GM19452 (cell line): ENCODE measurements at regions not wholly inside any gene's neighbourhood (a gene's known extent, or its start where the extent isn't known, plus 50 kb on each side); places are given as distances from the start of the nearest gene placed in this dataset.
"Not testable (repeated sequence)": the region's sequence is repeated elsewhere in the genome, so short reads cannot be mapped to it uniquely, and the experiment has no call there.

Experiments
- ATAC-seq: cut with Tn5 transposase; IDR thresholded peaks from one replicate; pipeline ENCODE4 v1.9.1; 2021; ENCODE audit not compliant: unreplicated experiment

DNA sequence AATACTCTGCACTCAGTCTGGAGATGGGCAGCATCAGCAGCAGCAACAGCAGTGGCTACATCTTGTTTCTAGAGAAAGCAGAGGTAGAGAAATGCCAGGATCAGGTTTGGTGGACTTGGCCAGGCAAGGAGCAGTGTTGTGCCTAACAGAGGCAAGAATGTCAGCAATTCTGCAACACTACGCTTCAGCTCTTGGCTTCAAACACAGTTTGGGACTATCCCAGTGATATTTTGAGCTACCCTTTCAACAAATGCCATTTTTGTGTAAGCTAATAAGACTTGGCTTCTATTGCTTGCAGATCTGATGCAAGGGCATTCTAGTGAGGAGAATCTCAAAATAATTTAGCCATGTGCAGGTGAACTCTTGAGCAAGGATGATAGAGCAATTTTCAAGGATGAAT, 271.3 kb downstream of the PCDH20 start:
- ATAC-seq, result no peak

DNA sequence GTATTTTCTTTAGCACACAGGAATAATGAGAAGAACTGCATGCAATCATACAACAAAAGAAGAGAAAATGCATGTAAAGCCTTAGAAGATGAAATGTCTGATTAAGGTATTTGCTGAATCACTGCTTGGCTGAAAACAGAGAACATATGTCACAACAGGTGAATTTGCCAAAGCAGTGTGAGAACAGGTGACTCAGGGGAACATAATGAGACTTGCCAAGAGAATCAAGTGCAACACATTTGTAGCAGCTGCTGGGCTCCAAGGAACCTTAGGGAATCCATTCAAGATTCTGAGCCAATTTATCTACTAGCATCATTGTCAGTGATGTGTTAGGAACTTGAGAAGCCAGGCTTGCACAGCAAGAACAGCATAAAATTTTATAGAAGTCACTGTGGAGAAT, 273.1 kb downstream of the PCDH20 start:
- no peak for ATAC-seq

DNA sequence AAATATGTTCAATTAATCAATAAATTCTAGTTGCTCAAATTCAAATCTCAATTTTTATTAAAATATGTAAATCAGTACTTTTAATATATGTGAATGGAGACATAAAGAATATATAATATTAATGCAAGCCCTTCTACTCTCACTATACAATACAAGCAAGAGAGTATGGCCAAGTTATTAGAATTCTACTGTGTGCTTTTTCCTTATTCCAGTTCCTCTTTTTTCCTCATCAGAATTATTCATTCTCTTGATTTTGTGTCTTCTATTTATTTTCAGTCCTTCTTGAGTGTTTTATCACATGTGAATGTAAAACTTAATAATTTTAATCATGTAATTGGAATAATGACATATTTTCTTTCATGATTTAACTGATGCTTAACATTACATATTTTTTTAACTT, 276.8 kb downstream of the PCDH20 start:
- no peak for ATAC-seq

DNA sequence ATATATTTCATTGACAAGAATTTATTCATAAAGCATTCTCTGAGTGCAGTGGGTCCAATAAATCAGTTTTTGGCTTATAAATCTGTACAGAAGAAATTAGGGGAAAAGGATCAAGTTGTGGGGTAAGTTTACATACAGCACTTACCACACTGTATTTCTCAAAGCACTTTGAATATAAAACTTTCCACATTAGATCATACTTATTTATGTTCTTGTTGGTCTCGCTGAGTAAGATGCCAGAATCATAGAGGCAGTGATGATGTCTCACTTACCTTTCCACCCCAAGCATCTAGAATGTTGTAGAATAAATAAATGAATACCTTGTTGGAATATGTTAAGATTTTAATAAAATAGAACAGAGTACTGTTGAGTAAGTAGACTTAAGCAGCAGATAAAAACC, 279.1 kb downstream of the PCDH20 start:
- no peak for ATAC-seq

DNA sequence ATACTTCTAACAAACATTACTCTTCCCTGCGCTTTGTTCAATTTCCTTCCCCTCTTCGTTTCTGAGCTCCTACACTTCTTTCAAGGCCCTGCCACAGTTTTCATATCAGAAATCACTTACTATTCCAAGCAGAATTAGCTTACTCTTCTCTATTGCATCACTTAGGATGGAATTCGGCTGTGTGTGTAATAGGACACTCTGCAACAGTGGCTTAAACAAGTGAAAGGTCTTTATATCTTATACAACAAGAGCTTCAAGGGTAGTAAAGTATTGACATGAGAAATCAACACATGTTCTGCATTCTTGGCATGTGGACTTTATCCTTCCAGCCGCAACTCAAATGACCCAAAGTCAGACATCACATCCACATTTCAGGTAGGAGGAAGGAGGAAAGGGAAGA, 279.6 kb downstream of the PCDH20 start:
- no peak for ATAC-seq

DNA sequence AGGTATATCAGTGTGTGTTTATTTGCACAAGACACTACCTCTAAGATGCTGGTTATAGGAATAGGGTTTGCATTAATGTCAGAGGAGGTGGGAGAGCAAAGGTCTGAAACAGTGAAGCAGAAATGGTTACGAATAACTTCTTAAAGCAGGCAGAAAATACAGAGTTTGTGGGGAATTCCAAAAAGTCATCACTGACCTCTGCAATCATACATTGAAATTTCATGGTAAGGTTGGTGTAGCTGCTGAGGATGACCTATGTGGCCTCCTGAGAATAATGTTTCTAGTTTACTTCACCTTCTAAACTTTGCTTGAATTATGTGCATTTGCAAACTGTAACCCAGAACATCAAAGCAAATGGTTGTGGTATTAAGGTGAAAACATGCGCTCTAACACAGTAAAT, 280.1 kb downstream of the PCDH20 start:
- no peak for ATAC-seq

DNA sequence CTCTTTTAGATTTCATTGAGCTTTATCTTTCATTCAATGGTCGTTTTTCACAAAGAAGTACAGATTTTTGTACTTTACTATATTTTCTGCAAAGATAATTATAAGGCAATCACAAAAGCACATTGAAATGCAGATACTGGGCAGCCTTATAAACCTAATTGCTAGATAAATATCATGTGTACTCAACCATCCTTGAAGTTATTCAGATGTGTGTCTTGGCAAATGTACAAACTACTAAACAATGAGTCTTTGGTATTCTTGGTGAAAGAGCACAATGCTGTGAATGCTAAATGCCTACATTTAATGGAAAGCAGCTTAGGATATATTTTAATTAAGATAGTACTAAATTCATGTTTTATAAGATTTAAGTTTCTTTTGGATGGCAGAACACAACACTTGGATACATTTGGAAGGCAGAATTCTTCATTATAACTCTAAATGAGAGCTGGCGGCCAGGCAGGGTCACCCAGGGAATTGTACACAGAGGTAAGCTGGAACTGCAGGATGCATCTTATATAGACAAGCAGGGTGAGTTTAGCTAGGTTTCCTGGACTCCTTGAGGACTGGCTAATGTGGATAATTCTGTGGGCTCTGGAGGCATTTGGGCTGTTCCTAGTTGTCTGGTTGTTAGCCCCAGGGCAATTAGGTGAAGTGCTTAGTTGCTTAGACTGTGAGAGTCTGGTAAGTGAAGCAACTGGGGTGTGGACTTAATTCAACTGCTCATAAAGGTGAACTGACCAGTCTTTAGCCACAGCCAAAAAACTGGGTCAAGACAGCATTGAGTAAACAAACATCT, 286.6 kb downstream of the PCDH20 start:
- ATAC-seq, result no peak

DNA sequence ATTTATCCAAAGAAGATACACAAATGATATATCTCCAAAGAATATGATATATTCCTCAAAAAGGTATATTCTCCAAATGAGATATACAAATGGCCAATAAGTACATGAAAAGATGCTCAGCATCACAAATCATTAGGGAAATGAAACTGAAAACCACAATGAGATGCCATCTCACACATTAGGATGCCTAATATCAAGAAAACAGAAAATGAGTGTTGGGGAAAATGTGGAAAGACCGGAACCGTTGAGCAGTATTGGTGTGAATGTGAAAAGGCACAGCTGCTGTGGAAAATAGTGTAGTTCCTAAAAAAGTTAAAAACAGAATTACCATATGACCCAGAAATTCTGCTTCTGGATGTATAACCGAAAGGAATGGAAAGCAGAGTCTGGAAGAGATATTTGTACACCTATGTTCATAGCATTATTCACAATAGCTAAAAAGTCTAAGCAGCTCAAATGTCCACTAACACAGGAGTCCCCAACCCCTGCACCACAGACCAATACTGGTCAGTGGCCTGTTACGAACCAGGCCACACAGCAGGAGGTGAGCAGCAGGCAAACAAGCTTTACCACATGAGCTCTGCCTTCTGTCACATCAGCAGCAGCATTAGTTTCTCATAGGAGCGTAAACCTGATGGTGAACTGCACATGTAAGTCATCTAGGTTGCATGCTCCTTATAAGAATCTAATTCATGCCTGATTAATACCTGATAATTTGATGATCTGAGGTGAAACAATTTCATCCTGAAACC, 291.9 kb downstream of the PCDH20 start:
- no peak for ATAC-seq

DNA sequence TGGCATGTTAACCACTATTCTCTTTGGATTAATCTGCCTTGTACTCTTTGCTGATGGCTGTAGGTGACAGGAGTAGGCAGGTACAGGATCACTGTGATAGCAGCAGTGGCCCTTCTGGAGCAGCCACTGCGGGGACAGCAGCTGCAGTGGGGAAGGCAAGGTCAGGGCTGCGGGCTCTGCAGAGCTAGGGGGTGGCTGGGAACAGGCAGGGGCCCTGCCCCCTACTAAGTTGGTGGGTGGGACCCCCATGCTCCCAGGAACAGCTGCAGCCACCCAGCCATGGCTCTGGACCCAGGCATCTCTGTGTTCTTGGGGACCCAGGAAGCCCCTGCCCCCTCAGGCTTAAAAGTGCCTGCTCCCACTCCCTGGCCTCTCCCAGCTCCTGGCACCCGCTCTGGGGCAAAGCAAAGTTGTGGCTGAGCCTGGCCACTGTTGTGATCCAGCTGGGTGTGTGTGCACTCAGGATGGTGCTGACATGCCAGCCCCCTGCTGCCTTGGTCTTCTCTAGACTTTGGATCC, 302.4 kb downstream of the PCDH20 start:
- ATAC-seq, result no peak

DNA sequence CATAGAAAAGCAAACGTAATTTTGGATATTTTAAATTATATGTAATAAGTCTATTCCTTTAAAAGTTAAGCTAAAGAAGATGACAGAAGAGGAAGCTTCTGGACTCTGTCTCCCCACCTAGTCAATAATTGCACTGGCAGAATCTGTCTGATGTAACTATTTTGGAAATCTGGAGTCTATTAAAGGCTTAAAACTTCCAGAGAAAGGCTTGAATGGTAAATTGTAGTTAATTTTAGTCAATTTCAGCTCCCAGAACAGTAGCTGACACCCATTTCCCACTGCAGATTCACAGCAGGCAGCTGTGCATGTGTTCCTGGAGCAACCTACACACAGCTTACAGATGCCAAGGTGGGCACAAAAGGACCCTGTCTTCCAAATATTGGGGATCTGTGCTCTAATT, 304.1 kb downstream of the PCDH20 start:
- no peak for ATAC-seq

DNA sequence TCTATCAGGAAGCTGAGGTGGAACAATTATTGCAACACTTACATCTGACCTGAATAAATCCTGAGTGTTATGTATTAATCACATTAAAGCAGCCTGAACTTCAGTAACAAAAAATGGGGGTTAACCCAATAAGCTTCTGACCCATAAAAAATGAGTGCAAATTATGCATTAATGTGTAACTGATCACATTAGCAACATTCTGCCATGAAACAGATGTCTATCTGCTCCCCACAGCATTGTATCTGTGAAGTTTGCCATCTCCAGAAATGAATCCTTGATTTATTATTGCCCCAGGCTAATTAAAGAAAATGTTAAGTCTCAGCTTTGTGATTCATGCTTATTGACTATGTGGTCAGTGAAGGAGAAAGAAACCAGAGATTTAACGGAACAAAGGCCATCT, 304.9 kb downstream of the PCDH20 start:
- no peak for ATAC-seq

DNA sequence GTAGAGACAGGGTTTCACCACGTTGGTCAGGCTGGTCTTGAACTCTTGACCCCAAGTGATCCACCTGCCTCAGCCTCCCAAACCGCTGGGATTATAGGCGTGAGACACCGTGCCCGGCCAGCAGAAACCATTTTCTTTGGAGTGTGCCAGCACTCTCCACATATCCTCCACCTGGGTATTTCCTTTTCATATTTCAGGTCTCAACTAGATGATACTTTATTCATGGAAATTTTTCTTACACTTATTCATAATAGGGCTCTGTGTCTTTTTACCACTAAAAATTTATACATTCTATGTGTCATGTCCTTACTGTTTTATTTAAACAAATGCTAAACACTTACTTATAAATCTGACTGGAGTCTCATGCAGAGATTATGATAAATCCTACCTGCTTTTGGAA, 305.9 kb downstream of the PCDH20 start:
- ATAC-seq, result no peak

DNA sequence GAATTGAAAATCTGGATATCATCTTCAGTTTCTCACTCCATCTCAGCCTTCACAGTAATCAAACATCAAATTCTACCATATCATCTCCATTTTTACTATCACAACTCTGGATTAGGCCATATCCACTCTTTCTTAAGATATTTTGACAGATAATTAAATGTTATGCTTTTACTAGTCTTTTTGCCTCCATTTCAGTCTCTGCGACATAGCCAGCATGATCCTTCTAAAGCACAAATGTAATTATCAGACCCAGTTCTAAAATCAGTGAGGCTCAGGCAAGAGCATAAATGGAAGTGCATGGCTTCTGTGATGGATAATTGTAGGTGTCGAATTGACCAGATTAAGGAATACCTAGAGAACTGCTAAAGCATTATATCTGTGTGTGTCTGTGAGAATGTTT, 307.7 kb downstream of the PCDH20 start:
- ATAC-seq, result no peak

DNA sequence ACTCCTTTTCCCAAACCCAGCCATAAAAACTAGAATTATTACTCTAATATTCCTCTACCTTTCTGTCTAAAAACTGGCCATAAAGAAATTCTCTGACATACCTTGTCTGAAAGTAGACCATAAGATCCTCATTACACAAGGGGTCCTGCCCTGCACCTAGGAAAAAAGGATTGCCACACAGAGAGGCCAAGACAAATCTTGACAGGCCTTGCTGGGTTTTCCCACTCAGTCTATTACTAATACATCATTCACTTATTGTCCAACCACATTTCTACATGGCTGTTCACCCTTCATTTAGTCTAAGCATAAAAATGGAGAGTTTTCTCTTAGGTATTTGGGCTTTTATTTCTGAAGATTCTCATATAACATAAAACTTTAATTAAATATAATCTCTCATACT, 319.8 kb downstream of the PCDH20 start:
- no peak for ATAC-seq

DNA sequence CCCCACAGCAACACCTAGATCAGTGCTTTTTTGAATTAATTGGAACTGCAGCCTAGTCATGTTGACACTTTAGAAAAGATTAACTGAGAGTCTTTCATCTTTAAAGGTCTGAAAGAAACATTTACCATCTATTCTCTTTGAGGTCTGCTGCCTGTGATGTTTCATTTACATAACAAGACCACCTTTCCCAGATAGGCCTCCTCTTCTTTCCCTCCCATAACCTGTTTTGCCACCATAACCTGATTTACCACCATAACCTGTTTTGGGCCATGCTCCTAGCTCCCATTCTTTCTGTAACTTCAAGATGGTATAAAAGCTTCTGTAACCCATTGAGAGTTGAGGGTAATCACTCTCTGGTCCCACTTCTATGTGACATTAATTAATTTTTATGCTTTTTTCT, 320.8 kb downstream of the PCDH20 start:
- ATAC-seq, result no peak

DNA sequence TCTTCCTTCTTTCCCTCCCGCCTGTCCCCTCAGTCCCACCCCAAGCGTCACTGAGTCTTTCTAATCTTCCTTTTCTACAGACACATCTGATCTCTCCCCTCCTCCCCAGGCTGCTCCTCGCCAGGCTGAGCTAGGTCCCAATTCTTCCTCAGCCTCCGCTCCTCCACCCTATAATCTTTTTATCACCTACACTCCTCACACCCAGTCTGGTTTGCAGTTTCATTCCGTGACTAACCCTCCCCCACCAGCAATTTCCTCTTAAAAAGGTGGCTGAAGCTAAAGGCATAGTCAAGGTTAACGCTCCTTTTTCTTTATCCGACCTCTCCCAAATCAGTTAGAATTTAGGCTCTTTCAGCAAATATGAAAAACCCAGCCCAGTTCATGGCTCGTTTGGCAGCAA, 325.8 kb downstream of the PCDH20 start:
- ATAC-seq, result not testable (repeated sequence)

DNA sequence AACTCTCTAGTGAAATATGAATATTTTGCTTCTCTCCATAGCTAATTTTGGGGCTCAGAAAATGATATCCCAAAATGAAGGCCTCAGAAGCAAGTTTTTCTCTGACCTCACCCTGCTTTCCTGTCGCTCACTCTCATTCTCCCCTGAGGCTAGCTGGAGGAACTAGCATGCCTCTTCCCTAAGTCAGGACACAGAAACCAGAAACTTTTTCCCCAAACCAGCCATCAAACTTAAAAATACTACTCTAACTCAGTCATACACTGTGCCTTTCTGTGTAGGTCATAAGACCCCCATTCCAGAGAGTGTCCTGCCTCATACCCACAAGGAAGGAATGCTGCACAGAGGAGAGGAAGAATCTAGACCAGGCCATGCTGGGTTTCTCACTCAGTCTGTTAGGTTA, 329.6 kb downstream of the PCDH20 start:
- no peak for ATAC-seq

DNA sequence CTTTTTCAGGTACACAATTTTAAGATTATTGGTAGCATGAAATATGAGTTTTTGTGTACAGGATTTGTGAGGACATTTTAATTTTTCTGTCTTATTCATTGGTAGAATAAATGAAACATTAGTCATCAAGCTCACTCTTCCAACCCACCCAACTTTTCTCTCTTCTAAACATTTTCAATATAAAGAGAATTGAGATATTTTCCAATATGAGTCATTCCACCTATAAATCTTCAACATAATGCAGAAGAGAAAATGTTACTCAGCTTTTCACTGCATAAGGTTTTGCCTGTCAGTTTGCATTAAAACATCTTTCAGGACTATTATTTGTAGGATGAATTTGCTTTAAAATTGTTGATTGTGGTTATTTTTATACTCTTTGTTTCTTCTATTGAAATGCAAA, 330.7 kb downstream of the PCDH20 start:
- no peak for ATAC-seq

DNA sequence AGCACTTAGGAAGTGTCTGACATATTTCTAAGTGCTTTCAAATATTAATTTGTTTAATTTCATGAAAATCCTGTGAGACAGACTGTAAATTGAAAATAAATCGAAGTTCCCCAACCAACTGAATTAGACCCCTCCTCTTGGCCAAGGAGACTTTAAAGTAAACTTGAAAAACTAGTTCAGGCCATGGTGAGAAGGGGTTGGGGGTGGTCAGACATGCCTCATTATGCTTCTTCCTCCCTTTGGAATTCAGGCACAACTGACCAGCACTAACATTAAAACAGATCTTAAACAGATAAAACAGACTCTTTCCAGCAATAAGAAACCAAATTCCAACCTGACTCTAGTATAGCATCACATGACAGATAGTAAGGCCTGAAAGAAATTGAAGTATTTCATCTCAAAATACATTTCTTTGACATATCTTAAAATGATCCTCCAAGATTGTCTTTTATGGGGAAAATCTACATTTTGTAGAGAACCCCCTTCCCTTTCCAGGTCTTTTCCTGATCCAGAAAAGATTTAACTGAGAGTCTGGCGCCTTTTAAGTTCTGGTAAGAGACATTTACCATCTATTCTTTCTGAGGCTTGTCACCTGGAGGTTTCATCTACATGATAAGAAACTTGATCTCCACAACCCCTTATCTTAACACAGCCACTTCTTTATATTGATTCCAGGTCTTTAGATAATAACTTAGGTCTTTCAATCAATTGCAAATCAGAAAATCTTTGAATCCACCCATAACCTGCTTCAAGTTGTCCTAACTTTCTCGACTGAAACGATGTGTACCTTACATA, 336.5 kb downstream of the PCDH20 start:
- ATAC-seq, result no peak

DNA sequence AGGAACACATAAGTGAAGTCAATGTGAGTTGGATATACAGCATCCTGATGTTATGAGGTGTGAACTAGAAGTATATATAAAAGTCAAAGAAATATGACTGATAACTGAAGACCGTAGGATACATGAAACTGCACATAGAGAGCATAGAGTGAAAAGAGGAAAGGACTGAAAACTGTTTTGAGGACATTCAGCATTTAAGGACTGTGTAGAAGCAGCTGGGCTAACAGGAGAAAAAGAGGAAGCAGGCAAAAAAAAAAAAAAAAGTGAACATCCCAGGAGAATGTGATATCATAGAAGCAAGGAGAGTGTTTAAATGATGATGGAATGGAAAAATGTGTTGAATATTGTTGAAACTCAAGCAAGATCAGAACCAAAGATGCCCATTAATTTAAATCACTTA, 363.5 kb downstream of the PCDH20 start:
- no peak for ATAC-seq

DNA sequence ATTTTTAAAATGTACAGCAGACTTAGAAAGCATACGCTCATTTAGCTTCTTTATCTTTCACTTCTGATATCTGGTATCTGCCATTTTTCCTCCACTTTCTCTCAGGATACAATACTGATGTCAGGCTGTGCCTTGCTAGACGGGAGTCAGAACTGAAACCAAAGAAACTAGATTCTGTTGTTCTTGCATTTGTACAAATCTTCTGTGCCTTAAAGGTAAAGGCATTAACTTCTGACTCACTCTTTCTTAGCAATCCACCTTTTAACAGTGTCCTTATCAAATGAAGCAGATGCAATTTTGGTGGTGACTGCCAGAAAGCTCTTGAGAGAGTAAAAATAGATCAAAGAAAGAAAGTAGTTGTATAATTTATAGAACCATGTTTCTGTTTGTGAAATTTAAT, 370.4 kb downstream of the PCDH20 start:
- no peak for ATAC-seq

DNA sequence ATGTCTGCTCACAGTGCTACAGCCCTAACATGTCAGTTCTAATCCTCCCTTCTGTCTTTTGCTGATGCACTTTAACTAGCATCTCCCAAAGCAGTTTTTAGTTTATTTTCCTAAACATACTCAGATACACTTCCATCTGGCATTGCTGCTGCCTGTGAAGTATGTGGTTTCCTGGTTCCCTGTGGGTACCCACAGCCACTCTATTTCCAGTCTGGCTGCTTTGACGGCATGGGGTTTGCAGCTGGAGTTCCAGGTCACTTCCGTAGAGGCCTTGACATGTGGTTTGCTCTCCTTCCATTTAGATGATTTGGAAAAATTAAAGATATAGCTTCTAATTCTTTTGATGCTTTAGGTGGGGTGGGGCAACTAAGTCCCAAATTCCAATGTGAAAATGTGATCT, 375.5 kb downstream of the PCDH20 start:
- ATAC-seq, result no peak
